IMR-90 (cell line): ENCODE measurements at regions not wholly inside any gene's neighbourhood (a gene's known extent, or its start where the extent isn't known, plus 50 kb on each side); places are given as distances from the start of the nearest gene placed in this dataset.

Experiments used
- ATAC-seq: fragments of 200-7000 bp; cut with Tn5 transposase; 2 replicates; pipeline ENCODE4 v1.9.1; 2020; ENCODE audit warnings: low read depth, mild to moderate bottlenecking, moderate library complexity
- BruUV-seq: library from RNA; stranded (reverse); fragments of 400-500 nt; replicated peaks from 2 replicates; lab custom pipeline; 2021; lab: Mats Ljungman, UMichigan
- CTCF ChIA-PET: fragments of 300-600 bp; formaldehyde crosslinking; extraction: SDS; loops from one replicate; lab custom pipeline; 2021; ENCODE audit warnings: antibody characterized with exemption; lab: Yijun Ruan, JAX
- POLR2A ChIA-PET: fragments of 300-600 bp; sonication (Branson Sonifier 250); formaldehyde crosslinking; loops from one replicate; lab custom pipeline; 2022; ENCODE audit warnings: antibody characterized with exemption; ENCODE audit not compliant: unreplicated experiment; lab: Charles Lee
- DNase-seq: peaks from one replicate; pipeline ENCODE4 v3.0.0; 2013
- H2AFZ ChIP-seq: replicated peaks from 2 replicates; pipeline ENCODE3; 2013; ENCODE audit warnings: low read length, mild to moderate bottlenecking; ENCODE audit not compliant: poor library complexity
- H2AK5ac ChIP-seq: 2 replicates; pipeline ENCODE4 v1.6.1; 2013; ENCODE audit warnings: low read depth, low read length, inconsistent platforms
- H2AK9ac ChIP-seq: replicated peaks from 2 replicates; pipeline ENCODE3; 2013; ENCODE audit warnings: mild to moderate bottlenecking, low read depth, low read length, moderate library complexity; ENCODE audit not compliant: poor library complexity
- H2BK120ac ChIP-seq: 2 replicates; pipeline ENCODE4 v1.6.1; 2013; ENCODE audit warnings: low read depth, low read length, inconsistent platforms
- H2BK15ac ChIP-seq: 3 replicates; pipeline ENCODE4 v1.6.1; 2013; ENCODE audit warnings: low read depth, low read length, inconsistent platforms
- H2BK20ac ChIP-seq: 2 replicates; pipeline ENCODE4 v1.6.1; 2013; ENCODE audit warnings: low read depth, mild to moderate bottlenecking, inconsistent platforms, low read length, moderate library complexity
- H2BK5ac ChIP-seq: 2 replicates; pipeline ENCODE4 v1.6.1; 2013; ENCODE audit warnings: mild to moderate bottlenecking, low read depth, low read length, inconsistent platforms; ENCODE audit not compliant: poor library complexity, severe bottlenecking
- H3K14ac ChIP-seq: replicated peaks from 2 replicates; pipeline ENCODE4 v1.6.1; 2013; ENCODE audit warnings: low read depth, low read length, inconsistent platforms
- H3K18ac ChIP-seq: 2 replicates; pipeline ENCODE4 v1.6.1; 2013; ENCODE audit warnings: low read depth, low read length, control low read depth
- H3K23ac ChIP-seq: 2 replicates; pipeline ENCODE4 v1.6.1; 2013; ENCODE audit warnings: low read depth, low read length, inconsistent platforms
- H3K27ac ChIP-seq: 2 replicates; pipeline ENCODE4 v1.5.1; 2013; ENCODE audit warnings: mild to moderate bottlenecking, control low read depth, low read length; ENCODE audit not compliant: insufficient read depth
- H3K27me3 ChIP-seq: 2 replicates; pipeline ENCODE4 v1.6.1; 2013; ENCODE audit warnings: low read length; ENCODE audit not compliant: control insufficient read depth, insufficient read depth
- H3K36me3 ChIP-seq: 2 replicates; pipeline ENCODE4 v1.6.1; 2013; ENCODE audit warnings: low read length, mixed read lengths; ENCODE audit not compliant: control insufficient read depth, insufficient read depth
- H3K4ac ChIP-seq: 2 replicates; pipeline ENCODE4 v1.6.1; 2013; ENCODE audit warnings: low read depth, low read length, inconsistent platforms
- H3K4me1 ChIP-seq: 2 replicates; pipeline ENCODE4 v1.6.1; 2013; ENCODE audit warnings: low read length, mixed read lengths; ENCODE audit not compliant: control insufficient read depth, insufficient read depth
- H3K4me2 ChIP-seq: 2 replicates; pipeline ENCODE4 v1.6.1; 2013; ENCODE audit warnings: low read depth, mild to moderate bottlenecking, control low read depth, low read length, moderate library complexity
- H3K4me3 ChIP-seq: 2 replicates; pipeline ENCODE4 v1.5.1; 2013; ENCODE audit warnings: low read depth, mild to moderate bottlenecking, control low read depth, low read length, moderate library complexity; ENCODE audit not compliant: insufficient read depth
- H3K56ac ChIP-seq: 2 replicates; pipeline ENCODE4 v1.6.1; 2013; ENCODE audit warnings: low read length, inconsistent platforms; ENCODE audit not compliant: insufficient read depth; ENCODE audit errors: extremely low read depth
- H3K79me1 ChIP-seq, 2 experiments: 2 replicates each; pipeline ENCODE4 v1.6.1; 2013; ENCODE audit warnings: low read length in 2 of 2, inconsistent platforms in 1 of 2, low read depth in 1 of 2
- H3K9ac ChIP-seq: 2 replicates; pipeline ENCODE4 v1.6.1; 2013; ENCODE audit warnings: low read depth, low read length, control low read depth
- H3K9me1 ChIP-seq: 2 replicates; pipeline ENCODE4 v1.6.1; 2013; ENCODE audit warnings: low read length, inconsistent platforms; ENCODE audit not compliant: insufficient read depth
- H3K9me3 ChIP-seq: 2 replicates; pipeline ENCODE4 v1.6.1; 2013; ENCODE audit warnings: low read length; ENCODE audit not compliant: control insufficient read depth, insufficient read depth
- H4K20me1 ChIP-seq: 2 replicates; pipeline ENCODE4 v1.6.1; 2013; ENCODE audit warnings: low read length, inconsistent platforms; ENCODE audit not compliant: insufficient read depth
- H4K5ac ChIP-seq: 2 replicates; pipeline ENCODE4 v1.6.1; 2013; ENCODE audit warnings: mild to moderate bottlenecking, low read depth, low read length, control low read depth
- H4K8ac ChIP-seq, 2 experiments: 2 replicates each; pipeline ENCODE4 v1.6.1; 2013; ENCODE audit warnings: low read depth in 2 of 2, low read length in 2 of 2, control low read depth in 1 of 2, inconsistent platforms in 1 of 2
- H4K91ac ChIP-seq: 2 replicates; pipeline ENCODE4 v1.6.1; 2013; ENCODE audit warnings: low read depth, low read length, inconsistent platforms; ENCODE audit not compliant: insufficient read depth
- BHLHE40 ChIP-seq: fragments of 150-350 bp; IDR thresholded peaks from 2 replicates; pipeline ENCODE4 v1.6.1; 2016; ENCODE audit warnings: mild to moderate bottlenecking, low read depth, low read length
- FOS ChIP-seq: fragments of 150-350 bp; IDR thresholded peaks from 2 replicates; pipeline ENCODE4 v1.6.1; 2016; ENCODE audit warnings: low read depth, low read length
- dilution Hi-C: fragments of 300-500 bp; cut with HindIII; formaldehyde crosslinking; loops from one replicate; pipeline ENCODE4 v1.14.3; 2018; ENCODE audit warnings: low sequenced_read_pairs; ENCODE audit not compliant: unreplicated experiment
- in situ Hi-C: fragments of 300-500 bp; cut with MboI; formaldehyde crosslinking; loops from 3 replicates; pipeline ENCODE4 v1.14.3; 2019; ENCODE audit warnings: low sequenced_read_pairs, inconsistent platforms, mixed read lengths
- intact Hi-C: fragments of 100-400 bp; cut with micrococcal nuclease; formaldehyde crosslinking; loops from 2 replicates; pipeline ENCODE4 v1.10.0; 2022

- H3K4me1 ChIP-seq, result no peaks in the 10 kb centered on the region
- no peak overlapping the region for H3K14ac ChIP-seq
- H2BK120ac ChIP-seq, result no peak overlapping the region
- H4K8ac ChIP-seq, result no peak overlapping the region
- H3K23ac ChIP-seq, result no peak overlapping the region
- ChIA-PET CTCF (no interaction called here), POLR2A (no interaction called here)
- no peak overlapping the region for H3K18ac ChIP-seq
- H3K9me1 ChIP-seq, result peaks cover 4% of the 10 kb centered on the region; the same call in 1 of the 2 replicates
- no peak overlapping the region for H3K9ac ChIP-seq
- H2BK15ac ChIP-seq, result no peak overlapping the region
- no peak overlapping the region for H3K4me2 ChIP-seq
- TF ChIP-seq BHLHE40 (no peak), FOS (no peak)
- no peak for DNase-seq
- intact Hi-C loops (no loop called here), dilution Hi-C loops (no loop called here), in situ Hi-C loops (no loop called here)
- H3K56ac ChIP-seq, result no peak overlapping the region
- no peaks in the 10 kb centered on the region for H3K79me1 ChIP-seq
- H3K36me3 ChIP-seq, result no peaks in the 10 kb centered on the region
- H4K91ac ChIP-seq, result no peak overlapping the region
- BruUV-seq, result no TSS peak
- no peak overlapping the region for H4K5ac ChIP-seq
- H3K9me3 ChIP-seq, result no peaks in the 10 kb centered on the region
- H2AFZ ChIP-seq, result no peak overlapping the region
- no peak overlapping the region for H3K4ac ChIP-seq
- H3K4me3 ChIP-seq, result no peak overlapping the region
- H2AK5ac ChIP-seq, result no peak overlapping the region
- H2AK9ac ChIP-seq, result no peak overlapping the region
- no peak overlapping the region for H2BK20ac ChIP-seq
- no peak for ATAC-seq
- peaks cover 4% of the 10 kb centered on the region for H3K27me3 ChIP-seq
- H2BK5ac ChIP-seq, result no peak overlapping the region
- H4K20me1 ChIP-seq, result no peaks in the 10 kb centered on the region
- no peak overlapping the region for H3K27ac ChIP-seq
These were observed 329.2 kb downstream of the ZNF608 start for GRCh38 chr5:124417196-124417595.
